ENCODE measurements at regions not wholly inside any gene's neighbourhood (a gene's known extent, or its start where the extent isn't known, plus 50 kb on each side); places are given as distances from the start of the nearest gene placed in this dataset.
"Not testable (repeated sequence)": the region's sequence is repeated elsewhere in the genome, so short reads cannot be mapped to it uniquely, and the experiment has no call there.

DNA sequence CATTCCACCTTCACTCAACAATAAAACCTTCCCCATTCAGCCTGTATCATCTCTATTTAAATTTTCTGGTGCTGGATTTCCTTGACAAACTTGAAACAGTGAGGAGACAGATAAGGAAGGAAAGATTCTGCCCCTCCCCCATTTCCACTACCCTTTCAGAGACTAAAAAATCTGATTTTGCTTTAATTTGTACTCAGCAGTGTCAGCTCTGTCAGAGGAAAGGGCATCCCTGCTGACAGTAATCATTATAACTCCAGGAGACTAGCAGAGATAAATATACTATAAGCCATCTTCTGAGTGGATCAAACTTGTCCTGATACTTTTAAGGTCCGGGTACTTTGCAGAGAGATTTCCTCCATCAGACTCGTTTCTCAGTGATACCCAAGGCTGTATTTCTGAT is 155.6 kb downstream of the SAMD5 start:
- no peak for DNase-seq
- intact Hi-C loops (cut with micrococcal nuclease): no loop called here
- ATAC-seq: no peak

DNA sequence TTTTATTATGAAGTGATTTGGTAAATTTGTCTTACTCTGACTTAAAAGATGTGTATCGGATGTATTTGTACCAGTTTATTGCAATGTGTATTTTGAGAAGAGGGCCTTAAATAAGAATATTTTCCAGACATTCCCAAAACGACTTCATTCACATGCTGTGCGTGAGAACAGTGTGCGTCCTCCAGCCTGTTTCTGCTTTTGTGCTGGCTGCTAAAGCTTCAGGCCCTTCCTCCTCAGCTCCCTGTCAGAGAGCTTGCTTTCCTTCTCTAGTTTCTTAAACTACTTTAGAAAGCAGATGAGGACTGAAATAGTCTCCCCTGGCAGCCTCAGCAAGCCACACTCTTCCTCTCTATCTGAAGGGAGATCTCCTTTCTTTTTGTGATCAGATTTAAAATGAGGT is 157.8 kb downstream of the SAMD5 start:
- intact Hi-C loops (cut with micrococcal nuclease): no loop called here
- ATAC-seq (no peak), DNase-seq (no peak)

DNA sequence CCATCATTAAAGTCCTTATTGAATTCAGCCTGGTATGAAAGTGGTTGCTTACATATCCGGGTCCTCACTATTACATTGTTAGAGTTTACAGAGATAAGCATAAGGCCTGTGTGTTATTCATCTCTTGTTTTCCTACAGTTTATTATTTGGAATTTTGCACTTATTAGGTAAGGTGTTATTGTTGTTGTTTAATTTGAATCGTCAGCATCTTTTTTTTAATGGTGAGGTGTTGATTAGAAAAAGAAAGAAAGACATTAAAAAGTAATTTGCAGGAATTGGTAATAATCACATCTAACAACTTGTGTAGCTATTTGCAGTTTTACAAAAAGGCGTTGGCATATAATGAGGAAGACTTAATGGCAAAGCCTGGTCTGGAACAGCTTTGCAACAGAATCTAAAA is 158.6 kb downstream of the SAMD5 start:
- ATAC-seq (no peak), DNase-seq (no peak)
- intact Hi-C loops (cut with micrococcal nuclease): no loop called here

DNA sequence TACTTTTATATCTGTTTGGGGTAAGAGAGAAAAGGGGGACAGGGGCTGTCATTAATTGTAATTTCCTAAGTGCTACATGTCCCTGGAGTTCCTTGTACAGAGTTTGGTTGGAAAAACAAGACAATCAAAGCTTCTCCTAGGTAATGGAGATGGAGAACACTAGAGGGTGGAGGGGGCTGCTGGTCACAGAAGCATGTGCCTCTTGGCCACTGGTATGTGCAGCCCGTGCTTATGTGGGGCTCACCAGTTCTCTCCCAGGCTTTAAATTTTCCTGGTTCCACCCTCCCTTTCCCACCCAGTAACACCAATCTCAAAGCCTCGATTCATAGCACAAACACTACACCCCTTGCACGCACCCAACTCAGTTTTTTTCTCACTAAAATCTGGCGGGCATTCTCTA is 165.6 kb downstream of the SAMD5 start:
- ATAC-seq: no peak

DNA sequence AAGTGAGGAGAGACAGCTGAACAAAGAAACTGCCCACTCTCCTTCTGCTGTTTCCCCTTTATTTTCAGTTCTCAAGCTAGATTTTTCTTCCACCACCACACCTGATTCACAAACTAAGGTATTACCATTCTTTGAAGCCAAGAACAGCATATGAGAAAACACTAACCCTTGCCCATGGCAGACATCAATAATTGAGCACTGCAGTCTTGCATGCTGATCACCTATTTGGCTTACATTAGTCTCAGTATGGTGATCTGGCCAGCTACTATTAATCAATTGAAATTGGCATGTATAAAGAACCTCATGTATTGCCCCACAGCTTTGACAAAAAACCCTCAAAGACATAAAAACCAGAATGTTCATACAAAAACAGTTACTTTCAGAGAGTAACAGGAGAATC is 166.3 kb downstream of the SAMD5 start:
- DNase-seq (no peak), ATAC-seq (no peak)
- intact Hi-C loops (cut with micrococcal nuclease): no loop called here

More for the DNA sequence above, 165.6 kb downstream of the SAMD5 start:
- intact Hi-C loops (cut with micrococcal nuclease): no loop called here
- DNase-seq: no peak

DNA sequence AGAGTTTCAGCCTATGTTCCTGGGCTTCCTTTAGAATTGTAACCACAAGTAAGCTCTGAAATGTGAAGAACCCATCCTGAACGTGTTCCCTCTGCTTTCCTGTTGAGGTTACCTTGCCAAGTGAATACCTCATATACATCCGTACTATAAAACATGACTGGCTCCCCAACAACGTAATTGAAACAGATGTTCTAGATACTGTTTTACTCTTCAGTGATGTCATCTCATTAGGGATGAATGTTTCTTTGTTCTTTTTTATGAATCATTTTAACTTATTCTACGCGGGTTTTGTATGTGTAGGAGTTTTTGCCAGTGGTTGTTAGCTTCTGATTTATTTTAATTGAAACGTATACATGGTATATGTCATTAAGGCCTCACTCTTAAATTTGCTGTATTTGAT is 166.8 kb downstream of the SAMD5 start:
- no peak for DNase-seq
- no peak for ATAC-seq
- intact Hi-C loops (cut with micrococcal nuclease): no loop called here

DNA sequence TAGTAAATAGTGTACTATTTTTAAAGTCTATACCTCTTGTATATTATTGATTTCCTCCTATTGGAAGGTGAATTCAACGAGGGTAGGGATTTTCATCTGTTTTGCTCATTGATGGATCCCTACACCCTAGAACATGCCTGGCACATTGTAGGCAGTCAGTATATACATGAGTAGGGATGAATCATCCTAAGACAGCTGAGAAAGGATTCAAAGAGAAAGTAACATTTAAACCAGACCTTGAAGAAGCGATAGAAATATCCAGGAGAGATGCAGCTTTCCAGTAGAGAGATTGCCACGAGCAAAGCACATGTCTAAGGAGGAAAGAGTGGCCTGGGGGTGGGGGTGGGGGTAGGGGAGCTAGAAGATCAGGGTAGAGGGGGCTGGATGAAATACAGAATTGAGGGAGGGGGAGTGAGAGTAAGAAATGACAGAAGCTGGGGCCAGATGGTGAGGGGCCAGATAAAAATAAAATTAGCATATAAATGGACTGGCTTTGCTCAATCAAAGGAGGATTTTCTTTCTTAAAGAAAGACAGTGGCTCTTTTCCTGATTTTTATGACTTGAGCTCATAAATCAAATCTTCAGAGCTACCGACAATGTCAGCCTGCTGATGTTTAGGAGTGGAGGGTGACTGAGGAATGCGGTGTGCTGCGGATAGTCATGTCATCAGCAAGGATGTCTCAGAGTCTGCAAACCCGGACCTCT is 168.2 kb downstream of the SAMD5 start:
- ATAC-seq (no peak), DNase-seq (no peak)
- intact Hi-C loops (cut with micrococcal nuclease): no loop called here

DNA sequence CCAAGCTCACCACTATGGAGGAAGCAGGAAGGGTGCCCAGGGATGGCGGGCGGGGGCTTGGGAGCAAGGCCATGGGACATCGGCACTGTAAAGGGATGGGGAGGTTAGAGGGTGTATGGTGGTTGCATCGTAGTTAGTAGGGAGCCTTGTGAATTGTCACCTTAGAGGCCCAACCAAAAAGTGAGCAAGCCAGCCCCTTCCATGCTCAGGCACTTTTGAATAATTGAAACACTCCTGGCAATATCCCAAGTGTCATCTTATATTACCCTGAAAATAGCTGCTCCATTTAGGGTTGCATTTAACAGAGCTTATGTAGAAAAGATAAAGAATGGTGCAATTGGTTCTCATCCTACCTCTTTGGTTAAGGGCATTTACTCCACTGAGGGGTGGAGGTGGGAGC is 169.2 kb downstream of the SAMD5 start:
- DNase-seq (no peak), ATAC-seq (no peak)
- intact Hi-C loops (cut with micrococcal nuclease): no loop called here

DNA sequence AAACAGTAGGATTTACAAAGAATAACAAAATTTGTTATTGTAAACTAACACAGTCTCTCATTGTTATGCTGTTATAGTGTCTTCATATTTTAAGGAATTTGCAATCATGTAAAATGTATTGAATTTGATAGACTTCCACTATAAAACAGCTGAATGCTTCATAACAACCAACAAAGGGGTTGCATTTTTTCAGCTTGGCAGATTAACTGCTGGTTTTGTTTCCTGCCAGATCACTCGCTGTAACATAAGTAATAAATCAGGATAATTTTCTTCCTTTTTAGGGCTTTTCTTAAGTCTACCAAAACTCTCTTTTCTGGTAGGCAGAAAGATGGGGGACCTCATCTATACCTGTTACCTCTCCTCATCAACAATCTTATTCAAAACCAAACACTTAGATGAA is 169.8 kb downstream of the SAMD5 start:
- no peak for ATAC-seq
- intact Hi-C loops (cut with micrococcal nuclease): no loop called here

DNA sequence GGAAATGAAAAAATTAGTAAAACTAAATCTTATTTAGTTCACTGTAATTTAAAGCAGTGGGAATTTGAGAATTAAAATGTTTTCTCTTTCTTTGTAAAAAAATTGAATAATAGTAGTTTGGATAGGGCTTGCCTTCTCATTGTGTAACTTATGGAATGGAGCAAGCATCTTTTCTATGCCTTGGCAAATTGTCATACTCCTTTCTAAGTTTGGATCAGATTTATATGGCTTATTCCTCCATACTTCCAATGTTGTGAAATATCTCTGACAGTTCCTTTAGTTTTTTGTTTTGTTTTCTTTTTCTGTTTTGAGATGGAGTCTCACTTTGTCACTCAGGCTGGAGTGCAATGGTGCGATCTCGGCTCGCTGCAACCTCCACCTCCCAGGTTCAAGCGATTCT is 176.4 kb downstream of the SAMD5 start:
- no peak for ATAC-seq
- intact Hi-C loops (cut with micrococcal nuclease): no loop called here
- DNase-seq: no peak

More for the DNA sequence above, 169.8 kb downstream of the SAMD5 start:
- no peak for DNase-seq

DNA sequence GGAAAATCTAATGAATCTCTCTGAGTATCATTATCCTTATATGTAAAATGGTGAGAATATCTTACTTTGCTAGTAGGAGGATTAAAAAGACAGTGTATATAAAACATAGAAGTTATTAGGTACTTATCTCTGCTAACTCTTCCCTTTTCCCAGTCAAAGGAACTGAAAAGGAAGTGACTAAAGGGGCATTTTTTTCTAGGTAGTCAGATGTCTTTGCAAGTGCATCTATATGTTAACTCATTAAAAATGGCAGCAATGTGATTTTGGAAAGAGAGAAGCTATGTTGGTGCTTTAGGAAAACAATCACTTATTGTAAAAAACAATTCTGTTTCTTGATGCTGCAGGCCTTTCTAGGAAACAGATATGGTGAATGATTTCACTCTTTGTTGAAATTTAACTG is 180.9 kb downstream of the SAMD5 start:
- intact Hi-C loops (cut with micrococcal nuclease): no loop called here
- DNase-seq (no peak), ATAC-seq (no peak)

DNA sequence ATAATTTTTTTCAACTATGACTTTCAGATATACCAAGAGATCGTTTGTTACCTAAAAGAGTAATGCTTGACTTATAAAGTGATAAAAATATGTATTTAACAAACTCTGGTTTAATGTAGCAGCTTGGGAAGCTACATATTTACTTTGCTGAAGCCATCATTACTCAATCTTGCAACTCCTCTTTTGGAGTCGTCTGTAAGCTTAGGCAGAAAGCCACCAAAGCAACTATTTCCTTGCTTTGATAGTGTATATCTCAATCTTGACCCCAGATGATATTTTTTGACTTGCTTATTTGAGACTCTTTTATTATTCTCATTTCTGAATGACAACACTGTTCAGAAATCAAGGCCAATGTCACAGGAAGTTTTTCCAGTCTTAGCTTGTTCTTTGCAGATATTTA is 183.0 kb downstream of the SAMD5 start:
- DNase-seq (no peak), ATAC-seq (no peak)
- intact Hi-C loops (cut with micrococcal nuclease): no loop called here

DNA sequence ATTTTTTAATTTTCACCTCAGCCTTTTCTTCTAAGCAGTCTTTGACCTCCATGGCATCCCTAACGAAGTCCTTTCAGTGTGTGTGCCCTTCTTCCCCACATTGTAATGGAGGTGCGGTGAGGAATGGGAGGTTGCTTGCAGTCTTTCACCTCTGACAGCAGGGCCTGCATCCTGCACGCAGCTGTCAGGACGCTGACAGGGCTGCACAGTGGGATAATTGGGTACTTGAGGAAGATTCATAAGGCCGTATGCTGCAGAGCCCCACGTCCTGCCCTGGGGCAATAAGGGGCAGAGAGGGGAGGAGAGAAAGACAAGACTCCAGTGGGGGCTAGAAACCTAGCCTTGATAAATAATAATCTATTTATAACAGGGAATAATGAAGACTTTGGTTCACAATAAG is 184.7 kb downstream of the SAMD5 start:
- intact Hi-C loops (cut with micrococcal nuclease): no loop called here
- ATAC-seq: no peak

DNA sequence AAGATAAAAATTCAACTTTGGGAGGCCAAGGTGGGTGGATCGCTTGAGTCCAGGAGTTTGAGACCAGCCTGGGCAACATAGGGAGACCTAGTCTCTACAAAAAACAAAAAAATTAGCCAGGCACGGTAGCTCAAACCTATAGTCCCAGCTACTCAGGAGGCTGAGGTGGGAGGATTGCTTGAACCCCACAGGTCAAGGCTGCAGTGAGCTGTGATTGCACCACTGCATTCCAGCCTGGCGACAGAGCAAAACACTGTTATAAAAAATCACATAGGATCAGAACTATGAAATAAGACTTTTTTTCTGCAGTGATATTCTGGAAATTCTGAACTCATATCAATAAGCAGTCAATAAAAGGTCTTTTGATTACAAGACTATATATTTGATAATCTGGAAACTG is 186.1 kb downstream of the SAMD5 start:
- intact Hi-C loops (cut with micrococcal nuclease); DNase-seq; ATAC-seq: not testable (repeated sequence)

More for the DNA sequence above, 184.7 kb downstream of the SAMD5 start:
- DNase-seq: no peak

DNA sequence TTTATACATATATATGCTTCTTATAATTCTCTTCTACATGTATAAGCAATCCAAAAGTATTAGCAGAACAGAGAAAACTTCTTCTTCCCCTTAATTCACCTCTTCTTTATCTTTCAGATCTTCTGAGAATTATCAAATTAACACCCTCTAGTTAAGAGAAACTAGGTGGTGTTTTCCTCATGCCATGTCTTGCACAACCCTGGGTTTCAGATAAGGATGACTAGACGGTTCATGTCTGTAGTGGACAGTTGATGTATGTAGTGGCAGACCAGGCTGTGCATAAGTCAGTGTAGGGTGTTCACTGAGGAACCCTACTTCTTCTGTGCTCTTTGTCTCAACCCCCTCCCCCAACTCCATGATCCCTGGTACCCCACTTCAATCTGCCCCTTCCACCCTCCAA is 187.3 kb downstream of the SAMD5 start:
- intact Hi-C loops (cut with micrococcal nuclease): no loop called here

DNA sequence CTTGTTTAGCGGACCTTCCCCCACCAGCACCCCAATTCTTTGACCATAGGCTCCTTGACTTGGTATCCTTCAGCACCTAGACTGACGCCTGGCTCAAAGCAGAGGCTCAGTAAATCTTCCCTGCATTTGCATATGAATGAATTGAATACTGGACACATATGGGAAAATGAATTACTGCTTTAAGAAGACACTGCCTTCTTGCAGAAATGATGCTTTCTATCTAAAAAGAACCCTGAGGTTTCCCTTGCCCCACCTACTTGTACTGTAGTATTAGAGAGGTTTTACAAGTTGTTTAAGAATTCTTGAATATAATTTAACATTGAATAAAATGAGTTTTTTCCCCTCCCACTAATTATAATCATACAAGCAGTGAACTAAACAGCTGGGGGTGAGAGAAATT is 190.7 kb downstream of the SAMD5 start:
- intact Hi-C loops (cut with micrococcal nuclease): no loop called here
- DNase-seq (no peak), ATAC-seq (no peak)

More for the DNA sequence above, 187.3 kb downstream of the SAMD5 start:
- no peak for ATAC-seq
- no peak for DNase-seq

DNA sequence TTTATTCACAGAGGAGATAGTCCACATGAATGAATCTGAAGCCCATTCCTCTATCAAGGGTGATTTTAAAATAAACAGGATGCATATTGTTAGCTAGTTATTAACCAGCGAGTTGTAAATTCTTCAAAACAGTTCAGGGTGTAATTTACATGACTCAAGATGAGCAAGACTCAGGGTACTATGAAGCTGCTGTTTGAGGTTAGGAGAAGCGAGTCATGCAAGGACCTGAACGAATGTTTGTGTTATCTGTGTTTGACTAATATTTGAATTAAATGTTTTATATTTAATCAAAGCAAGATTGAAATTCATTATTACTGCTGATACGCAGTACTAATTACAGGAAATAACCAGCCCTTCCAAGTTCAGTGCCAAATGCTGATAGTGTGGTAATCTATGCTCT is 191.1 kb downstream of the SAMD5 start:
- intact Hi-C loops (cut with micrococcal nuclease): no loop called here
- DNase-seq: no peak
- ATAC-seq: no peak

DNA sequence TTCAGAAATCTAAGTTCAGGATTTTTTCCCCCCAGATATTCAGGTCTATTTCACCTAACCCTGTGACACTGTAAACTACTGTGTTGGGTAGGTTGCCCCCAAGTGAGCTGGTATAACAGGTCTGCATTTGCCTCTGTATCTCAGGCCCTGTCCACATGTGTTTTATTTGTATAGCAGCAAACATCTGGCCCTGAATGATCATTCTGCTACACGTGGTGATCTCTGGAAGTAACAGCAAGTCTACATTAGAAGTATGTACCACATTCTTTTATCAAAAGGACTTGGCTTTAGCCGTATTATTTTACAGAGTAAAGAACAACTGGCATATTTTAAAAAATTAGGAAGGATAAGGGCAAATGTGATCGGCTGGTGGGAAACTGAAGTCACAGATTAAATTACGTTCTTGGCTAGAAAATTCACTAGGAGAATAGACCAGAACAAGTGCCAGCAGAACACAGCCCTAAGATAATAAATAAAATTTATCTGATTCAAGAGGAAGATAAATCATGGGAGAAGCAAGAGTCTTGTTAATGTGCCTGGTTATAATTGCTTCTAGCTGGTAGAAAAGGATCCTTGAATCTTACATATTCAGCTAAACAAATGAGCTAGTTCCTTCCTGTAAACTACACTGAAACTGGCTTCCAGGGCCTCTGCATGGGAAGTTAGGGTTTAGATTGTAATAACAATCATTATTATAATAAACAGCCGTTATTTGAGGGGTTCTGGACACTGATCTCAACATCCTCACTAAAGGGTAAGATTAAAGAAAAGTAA is 192.1 kb downstream of the SAMD5 start:
- DNase-seq (no peak), ATAC-seq (no peak)
- intact Hi-C loops (cut with micrococcal nuclease): no loop called here

DNA sequence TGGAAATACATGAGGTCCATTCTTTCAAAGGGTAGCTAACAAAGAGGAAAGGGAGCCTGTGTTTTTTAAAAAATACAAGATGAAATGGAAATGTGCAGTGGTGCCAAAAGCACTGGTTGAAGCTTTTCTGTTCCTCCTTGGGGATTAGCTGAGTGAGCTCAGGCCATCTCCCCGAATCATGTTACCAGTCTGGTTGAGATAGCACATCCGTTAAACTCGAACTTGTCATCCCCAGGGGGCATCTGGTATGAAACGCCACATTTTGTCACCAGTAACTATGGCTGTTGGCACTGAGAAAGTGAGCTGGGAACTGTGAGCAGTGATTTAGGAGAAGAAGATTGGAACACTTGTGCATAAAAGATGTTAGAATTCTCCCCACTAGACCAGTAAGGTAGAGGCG is 196.2 kb downstream of the SAMD5 start:
- intact Hi-C loops (cut with micrococcal nuclease): no loop called here
- DNase-seq: no peak
- no peak for ATAC-seq

DNA sequence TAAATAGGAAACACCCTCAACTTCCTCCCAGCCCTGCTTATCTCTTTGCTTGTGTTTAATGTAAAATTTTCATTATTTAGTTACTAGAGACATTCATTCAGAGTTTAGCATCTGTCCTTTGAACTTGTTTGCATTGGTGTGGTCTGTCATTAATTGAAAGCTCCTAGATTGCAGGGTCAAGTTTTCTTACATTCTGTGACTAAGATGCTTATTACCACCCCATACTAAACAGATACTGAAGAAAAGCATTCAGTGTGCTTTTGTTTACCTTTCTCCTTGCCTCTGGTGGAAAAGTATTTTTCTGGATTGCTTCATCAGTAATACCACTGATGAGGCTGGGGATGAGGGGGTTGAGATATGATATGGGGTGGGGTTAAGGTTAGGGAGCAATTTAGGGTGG is 199.0 kb downstream of the SAMD5 start:
- DNase-seq (no peak), ATAC-seq (no peak)
- intact Hi-C loops (cut with micrococcal nuclease): no loop called here

DNA sequence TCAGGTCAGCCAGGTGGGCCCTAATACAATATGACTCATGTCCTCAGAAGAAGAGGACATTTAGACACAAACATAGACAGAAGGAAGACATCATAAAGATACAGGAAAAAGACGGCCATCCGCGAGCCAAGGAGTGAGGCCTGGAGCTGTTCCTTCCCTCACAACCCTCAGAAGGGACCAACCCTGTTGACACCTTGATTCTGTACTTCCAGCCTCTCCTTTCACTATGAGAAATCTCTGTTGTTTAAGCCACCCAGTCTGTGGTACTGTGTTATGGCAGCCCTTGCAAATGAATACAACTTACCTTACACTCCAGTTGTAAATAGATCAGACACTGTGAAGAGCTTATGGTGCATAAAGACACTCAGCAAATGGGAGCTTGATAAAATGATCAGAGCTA is 199.7 kb downstream of the SAMD5 start:
- intact Hi-C loops (cut with micrococcal nuclease): no loop called here
- ATAC-seq: no peak
- no peak for DNase-seq

Measured in left ventricle myocardium superior (tissue), 1 donor.